ENCODE measurements at regions not wholly inside any gene's neighbourhood (a gene's known extent, or its start where the extent isn't known, plus 50 kb on each side); places are given as distances from the start of the nearest gene placed in this dataset.
"Not testable (repeated sequence)": the region's sequence is repeated elsewhere in the genome, so short reads cannot be mapped to it uniquely, and the experiment has no call there.

DNA sequence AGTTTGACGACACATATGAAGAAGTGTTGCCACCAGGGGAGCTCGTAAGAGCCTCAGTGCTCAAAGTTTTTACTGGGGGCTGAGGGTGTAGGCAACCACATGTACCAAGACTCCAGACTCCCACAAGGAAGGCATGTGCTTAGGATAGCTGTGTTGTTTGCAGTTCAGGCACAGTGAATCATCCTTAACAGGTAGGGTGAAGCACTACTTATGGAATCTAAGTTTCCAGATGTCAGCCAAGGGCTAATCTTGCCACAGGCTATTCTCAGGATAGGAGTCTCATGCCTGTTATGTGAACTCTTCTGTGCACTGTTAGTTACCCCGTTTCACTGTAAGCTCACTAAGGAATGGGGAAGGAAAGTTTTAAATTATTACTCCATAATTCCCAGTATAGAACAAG, 202.6 kb downstream of the TMA16 start:
- ATAC-seq = no peak

DNA sequence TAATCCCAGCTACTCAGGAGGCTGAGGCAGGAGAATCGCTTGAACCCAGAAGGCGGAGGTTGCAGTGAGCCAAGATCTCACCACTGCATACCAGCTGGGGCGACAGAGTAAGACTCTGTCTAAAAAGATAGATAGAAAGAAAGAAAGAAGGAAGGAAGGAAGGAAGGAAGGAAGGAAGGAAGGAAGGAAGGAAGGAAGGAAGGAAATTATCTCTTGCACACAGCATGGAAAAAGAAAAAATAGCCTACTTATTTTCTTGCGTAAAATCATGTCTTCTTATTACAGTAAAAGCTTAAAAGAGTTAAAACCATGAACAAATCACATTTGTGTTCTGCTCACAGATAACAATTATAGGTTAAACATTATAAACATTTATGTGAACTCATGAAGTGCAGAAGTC, 205.9 kb downstream of the TMA16 start:
- not testable (repeated sequence) for ATAC-seq

DNA sequence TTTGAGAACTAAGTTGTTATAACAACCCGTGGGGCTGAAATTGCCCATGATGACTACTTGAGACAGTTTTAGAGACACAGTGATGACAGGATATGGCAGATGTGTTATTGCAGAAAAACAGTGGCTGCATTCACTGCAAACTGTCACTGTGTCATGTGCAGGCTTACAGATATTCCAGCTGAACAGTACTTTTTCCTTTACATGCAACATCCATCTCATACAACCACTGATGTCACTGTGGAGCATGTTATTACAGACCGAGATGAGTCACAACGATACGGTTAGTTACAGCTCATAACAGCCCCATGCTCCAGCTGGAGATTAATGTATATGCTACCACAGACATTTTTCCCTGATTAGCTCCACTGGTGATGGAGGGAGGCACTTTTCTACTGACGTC, 207.4 kb downstream of the TMA16 start:
- peak; percentile 42 for ATAC-seq

DNA sequence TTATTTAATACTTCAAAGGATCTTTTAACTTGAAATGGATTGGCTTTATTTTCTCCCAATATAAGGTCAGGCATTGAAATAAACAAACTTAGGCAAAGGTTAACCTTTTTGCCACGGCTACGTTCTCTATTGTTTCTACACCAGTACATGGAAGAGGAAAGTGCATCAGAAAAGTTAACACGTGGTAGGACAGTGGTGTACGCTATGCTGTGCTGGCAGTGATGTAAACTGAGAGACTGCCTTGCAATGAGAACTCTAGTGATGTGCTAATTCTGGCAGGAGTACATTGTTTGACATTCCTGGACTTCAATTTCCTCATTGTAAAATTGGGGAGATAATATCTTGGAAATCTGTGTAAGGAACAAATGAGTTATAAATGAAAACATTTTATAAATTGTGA, 208.2 kb downstream of the TMA16 start:
- no peak for ATAC-seq

DNA sequence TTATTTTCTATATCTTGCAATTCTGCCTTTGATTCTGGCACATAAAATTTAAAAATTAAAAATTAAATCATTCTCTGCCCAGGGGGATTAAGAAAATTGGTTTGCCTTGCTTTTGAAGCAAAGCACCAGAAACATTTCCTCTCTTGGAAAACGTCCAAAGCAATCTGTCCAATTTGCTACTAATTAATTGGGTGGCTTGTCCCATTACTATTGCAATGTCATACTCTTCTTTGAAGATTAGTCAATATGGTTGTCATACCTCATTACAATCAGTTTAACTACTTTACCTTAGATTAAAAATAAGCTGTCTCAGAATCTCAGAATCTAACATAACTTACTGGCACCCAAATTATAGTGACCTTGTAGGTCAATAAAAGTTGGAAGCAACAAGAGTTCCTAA, 208.8 kb downstream of the TMA16 start:
- no peak for ATAC-seq

DNA sequence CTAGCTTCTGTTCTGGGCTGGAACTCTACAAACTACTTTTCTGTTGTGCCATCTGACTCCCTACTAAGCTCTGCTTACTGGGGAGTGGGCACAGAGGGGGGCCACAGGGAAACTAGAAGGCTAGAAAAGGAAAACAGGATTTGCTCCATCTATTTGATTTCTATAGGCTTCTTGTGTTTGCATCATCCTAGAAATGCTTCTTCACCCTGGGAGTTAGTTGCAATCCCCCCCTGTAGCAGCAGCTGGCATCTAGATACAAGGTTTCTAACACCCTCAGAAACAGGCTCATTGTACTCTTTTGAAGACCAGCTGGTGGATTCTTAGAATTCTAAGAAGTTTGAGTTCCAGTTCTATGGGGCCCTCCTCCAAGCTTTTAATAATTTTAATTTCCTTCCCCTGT, 213.4 kb downstream of the TMA16 start:
- no peak for ATAC-seq

- no peak for ATAC-seq
Observed at GRCh38 chr4:163709601-163710000, 215.1 kb downstream of the TMA16 start.

GRCh38 chr4:163710158-163710557, 215.7 kb downstream of the TMA16 start:
- ATAC-seq = no peak

GRCh38 chr4:163724495-163724894, 230.0 kb downstream of the TMA16 start:
- not testable (repeated sequence) for ATAC-seq

- no peak for ATAC-seq
Observed at GRCh38 chr4:163726641-163727040, 232.2 kb downstream of the TMA16 start.

- no peak for ATAC-seq
Observed at GRCh38 chr4:163731071-163731470, 236.6 kb downstream of the TMA16 start.

DNA sequence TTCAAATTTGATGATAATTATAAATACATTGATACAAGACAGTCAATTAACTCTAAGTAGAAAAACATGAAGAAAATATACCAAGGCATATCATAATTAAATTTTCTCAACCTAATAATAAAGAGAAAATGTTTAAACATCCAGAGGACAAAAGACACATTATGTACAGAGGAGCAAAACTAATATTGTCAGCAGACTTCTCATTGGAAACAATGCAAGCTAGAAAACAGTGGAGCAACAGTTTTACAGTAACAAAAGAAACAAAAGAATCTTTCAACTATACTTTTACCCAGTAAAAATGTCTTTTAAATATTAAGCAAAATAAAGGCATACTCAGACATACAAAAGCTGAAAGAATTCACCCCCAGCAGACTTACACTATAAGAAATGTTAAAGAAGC, 238.0 kb downstream of the TMA16 start:
- ATAC-seq = no peak

DNA sequence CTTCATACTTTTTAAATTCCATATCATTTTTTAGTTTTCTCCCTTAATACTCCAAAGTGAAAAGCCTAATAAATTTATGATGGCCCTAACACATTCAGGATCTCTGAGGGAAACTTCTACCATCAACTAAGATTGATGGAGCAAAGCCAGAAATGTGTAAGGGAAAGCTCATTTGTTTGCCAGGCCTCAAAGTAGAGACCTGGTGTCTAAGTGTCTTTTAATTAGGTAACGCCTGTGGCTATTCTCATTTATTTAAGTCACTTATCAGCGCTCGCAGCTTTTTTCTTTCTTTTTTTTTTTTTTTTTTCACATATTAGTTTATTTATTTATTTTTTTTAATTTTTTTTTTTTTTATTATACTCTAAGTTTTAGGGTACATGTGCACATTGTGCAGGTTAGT, 242.4 kb downstream of the TMA16 start:
- no peak for ATAC-seq

- ATAC-seq = not testable (repeated sequence)
Observed at GRCh38 chr4:163737846-163738245, 243.4 kb downstream of the TMA16 start.

DNA sequence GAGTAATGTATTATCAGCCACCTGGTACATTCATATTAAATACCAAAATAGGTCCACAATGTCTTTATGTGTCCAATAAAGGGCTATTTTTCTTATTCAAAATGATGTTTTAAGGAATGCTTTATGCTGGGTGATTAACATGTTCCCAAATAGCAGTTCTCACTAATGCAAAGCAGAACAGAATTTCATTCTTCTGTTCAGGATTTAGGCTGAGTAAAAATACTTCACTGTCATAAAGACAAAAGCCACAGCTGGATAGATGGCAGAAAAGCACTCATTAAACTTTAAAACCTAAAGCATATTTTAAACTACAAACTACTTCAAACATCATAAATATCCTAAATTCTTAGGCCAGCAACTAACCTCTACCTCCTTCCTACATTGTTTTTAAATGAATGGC, 244.0 kb downstream of the TMA16 start:
- no peak for ATAC-seq

- no peak for ATAC-seq
Observed at GRCh38 chr4:163744861-163745260, 250.4 kb downstream of the TMA16 start.

DNA sequence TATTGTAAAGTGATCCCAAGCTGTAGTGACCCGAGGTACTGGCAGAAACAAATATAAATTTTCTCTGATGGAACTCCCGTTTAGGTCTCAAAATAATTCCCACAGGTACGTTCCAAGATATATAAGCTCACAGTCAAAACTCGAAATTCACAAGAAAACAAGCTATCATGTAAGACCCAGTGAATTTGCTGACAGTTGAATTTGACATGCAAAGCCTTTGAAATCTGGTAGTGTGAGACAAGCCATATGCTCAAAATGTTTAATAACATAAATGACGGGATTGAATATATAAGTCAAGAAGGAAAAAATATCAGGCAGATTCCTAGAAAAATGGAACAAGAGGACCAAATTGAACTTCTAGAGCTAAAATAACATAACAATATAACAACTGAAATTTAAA, 252.8 kb downstream of the TMA16 start:
- no peak for ATAC-seq

DNA sequence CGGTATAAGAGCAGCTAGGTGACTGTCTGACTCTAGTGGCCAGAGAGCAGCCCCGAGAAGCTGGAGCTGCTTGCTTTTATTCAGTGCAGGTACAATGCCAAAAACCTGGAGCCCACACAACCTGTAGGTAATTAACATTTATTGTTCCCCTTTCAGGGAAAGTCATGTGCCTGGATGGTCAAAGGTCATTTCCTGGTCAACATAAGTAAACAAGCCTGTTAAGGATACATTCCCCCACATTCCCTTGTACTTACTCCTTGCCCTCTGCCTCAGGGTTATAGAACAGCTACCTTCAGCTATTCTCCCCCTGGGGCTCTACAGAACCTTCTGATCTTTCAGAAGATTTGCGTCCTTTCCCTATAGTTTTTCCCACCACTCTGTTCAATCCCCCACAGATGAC, 253.4 kb downstream of the TMA16 start:
- no peak for ATAC-seq

DNA sequence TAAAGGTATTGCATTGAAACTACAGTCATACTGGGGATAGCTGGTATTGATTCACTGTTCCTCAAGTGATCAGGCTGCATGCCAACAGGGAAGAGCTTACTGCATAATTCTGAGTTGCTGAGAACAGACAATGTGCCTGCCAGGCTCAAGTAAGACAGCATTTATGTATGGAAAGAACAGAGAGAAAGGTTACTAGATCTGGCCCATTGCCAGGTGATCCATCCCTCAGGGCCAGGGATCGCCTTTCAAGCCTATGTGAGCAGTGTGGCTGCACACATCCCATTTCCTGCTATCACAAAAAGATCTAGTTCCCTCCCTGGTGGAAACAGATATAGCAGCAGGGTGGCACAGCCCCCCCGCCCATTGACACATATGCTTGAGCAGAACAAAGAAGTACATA, 254.0 kb downstream of the TMA16 start:
- ATAC-seq = no peak

GRCh38 chr4:163755013-163755412, 260.5 kb downstream of the TMA16 start:
- no peak for ATAC-seq

DNA sequence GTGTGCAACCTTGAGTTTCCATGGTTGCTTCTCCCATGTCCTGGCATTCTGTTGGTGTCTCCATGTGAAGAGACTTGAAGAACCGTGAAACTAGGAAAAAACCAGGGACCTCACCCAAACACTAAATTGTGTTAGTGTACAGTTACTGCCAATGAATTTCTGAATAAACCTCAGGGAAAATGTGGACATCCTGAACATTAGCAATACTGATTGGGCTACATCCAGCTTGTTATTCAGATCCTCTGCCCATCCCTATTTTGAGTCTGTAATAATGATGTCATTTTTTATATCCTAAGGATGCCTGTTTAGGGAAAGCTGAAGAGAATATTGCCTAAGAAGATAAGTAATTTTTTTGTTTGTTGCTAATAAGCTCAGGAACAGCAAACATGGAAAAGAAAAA, 262.7 kb downstream of the TMA16 start:
- ATAC-seq = no peak

- no peak for ATAC-seq
Observed at GRCh38 chr4:163758032-163758431, 263.5 kb downstream of the TMA16 start.

GRCh38 chr4:163762741-163763140, 268.3 kb downstream of the TMA16 start:
- no peak for ATAC-seq

DNA sequence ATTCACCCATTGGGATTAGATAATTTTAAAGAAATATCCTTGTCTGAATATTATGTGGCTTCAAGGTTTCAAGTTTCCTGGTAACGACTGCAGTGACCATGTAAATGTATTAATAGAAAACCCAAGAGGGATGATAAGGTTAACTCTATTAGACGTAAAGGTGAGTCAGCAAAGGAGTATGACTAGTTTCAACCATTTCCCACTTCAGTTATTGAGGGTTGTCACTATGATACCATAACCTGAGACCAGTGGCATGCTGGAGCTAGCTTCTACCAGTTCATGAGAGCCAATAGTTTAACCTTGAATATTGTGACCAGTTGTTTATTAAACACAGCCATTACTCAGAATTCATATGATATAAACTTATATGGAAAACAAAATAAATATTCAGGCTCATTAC, 270.1 kb downstream of the TMA16 start:
- ATAC-seq = no peak

- no peak for ATAC-seq
Observed at GRCh38 chr4:163768014-163768413, 273.5 kb downstream of the TMA16 start.

- ATAC-seq = no peak
Observed at GRCh38 chr4:163772238-163772637, 277.7 kb downstream of the TMA16 start.

All from esophagus mucosa (tissue), 1 donor.